GM21825 (cell line): ENCODE measurements at regions not wholly inside any gene's neighbourhood (a gene's known extent, or its start where the extent isn't known, plus 50 kb on each side); places are given as distances from the start of the nearest gene placed in this dataset.
"Not testable (repeated sequence)": the region's sequence is repeated elsewhere in the genome, so short reads cannot be mapped to it uniquely, and the experiment has no call there.

Experiments used
- ATAC-seq: cut with Tn5 transposase; IDR thresholded peaks from one replicate; pipeline ENCODE4 v1.9.1; 2021; ENCODE audit warnings: mild to moderate bottlenecking, moderate library complexity; ENCODE audit not compliant: unreplicated experiment

DNA sequence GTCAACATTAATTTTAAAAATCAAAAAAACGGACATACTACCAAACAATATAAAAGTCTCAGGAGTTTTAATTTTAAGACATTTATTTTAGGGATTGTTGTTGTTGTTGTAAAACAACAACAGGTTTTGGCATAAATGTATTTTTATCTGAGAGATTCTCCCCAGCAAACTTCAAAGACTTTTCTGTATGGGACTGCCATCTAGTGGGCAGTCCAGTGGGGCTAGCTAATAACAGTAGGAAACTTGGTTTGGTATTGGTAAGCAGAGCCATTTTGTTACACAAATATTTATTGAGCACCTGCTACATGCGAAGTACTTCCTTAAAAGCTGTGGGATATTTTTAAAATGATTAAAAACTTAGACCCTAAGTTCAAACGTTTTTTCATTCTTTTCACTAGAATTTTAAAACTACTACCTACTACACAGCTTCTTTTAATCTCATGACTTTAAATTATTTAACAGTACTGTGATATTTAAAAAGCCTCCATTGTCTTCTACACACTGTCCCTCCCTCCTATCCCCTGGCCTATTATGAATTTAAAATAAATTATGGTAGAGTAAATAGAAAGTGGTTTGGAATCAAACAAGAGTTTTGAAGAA is 1028.4 kb upstream of the INTU start:
- peak; percentile 57 for ATAC-seq

DNA sequence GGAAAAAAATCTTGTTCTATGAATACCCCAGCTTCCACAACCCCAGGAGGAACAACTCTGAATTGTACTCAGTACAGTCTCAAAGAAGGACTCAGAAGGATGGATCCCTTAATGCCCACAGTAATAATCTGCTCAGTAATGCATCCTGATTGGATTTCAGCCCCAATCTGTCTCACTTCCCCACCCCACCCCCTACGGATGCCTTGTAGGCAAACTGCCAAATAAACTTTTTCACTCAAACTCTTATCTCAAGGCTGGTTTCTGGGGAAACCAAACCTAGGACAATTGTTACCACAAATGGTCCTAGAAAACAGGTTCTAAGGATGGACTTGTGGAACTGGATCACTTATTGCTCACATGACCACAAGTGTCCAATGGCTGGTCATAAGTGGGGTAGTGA is 1021.8 kb upstream of the INTU start:
- no peak for ATAC-seq

DNA sequence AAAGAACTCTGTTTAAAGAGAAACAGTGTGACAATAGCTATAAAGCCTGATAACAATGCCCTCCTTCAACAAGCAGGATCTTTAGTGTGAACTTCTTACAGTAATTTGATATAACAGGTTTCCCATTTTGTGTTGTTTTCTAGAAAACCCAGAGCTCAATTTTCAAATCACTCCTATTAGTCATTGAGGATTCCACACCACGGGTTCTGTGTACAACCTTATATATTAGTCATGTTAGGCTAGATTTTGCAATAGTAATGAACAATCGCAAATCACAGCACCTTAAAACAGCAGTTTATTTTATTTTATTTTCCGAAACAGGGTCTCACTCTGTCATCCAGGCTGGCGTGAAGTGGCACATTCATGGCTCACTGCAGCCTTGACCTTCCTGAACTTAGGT is 1020.9 kb upstream of the INTU start:
- no peak for ATAC-seq

DNA sequence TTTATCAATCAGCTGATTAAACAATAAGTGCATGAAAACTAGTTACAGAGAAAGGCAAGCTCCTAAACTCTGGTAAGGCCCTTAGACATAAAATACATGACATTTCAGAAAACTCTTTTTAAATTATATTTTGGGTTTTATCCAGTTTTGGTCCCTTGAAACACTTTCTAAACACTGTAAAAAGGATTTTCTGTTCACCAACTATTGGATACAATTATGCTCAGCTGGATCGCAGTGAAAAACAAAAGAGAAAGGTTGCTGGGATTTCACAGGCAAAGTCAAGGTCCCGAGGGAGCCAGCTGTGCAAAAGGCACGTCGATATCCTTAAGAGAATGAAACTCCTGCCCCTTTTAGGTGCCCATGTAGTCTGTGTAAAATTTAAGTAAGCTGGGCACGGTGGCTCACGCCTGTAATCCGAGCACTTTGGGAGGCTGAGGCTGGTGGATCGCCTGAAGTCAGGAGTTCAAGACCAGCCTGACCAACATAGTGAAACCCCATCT is 1018.4 kb upstream of the INTU start:
- no peak for ATAC-seq

DNA sequence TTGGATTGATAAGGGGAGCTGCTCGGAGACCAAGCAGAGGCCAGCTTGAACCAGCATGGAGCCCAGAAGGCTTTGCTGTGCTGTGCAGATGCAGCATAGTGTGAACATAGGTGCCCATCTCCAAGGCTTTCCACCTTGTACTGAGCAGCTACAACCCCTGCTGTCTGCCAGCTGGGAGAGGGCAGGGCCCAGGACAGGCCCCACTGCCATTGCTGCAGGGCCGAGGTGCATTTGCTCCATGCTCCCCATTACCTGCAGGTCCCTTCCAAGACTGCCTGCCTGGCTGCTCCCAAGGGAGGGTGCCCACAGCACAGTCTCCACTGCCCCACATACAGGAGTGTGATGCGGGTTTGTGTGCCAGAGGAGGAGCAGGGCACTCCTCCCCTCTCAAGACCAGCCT is 1016.0 kb upstream of the INTU start:
- ATAC-seq: no peak

DNA sequence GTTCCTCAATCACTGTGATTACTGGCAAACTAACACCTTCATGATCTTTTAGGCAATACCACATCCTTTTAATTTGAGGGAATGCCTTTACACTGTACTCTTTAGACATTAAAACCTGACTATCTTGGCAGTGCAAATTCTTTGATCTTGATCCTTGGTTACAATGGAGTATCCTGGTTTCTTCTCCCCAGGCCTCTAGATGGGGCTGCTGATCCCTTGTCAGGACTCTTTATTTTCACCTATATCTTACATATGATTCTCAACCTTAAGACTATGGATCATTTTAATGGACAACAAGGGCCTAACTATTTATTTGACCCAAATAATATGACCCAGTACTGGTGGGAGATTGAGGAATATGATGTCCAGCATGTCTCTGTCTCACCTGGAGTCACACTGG is 1005.5 kb upstream of the INTU start:
- no peak for ATAC-seq

DNA sequence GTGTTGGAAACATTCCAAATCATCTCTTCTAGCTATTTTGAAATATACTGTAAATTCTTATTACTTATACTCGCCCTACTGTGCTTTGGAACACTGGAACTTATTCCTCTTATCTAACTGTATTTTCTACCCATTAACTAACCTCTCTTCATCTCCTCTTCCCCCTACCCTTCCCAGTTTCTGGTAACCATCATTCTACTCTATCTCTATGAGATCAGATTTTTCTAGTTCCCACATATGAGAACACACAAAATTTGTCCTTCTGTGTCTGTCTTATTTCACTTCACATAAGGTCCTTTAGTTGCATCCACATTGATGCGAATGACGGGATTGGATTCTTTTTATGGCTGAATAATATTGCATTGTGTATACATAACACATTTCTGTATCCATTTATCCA is 1003.8 kb upstream of the INTU start:
- ATAC-seq: no peak

DNA sequence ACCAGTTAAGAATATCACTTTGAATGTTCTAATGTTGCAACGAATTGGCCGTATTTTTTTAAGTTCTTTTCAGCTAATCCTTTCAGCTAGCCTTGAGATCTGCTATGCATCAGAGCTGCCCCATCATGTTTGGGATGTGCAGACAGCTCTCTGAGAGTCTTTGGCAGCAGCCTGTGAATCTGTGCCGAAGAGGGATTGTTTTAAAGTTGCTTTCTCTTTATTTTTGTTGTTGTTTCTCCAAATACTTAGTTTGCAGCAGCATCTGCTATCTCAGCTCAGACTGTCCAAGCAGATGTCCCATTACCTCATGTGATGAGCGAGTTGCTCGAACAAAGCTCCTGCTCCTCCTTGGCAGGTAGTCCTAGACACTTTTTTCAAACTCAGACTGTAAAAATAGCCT is 1002.5 kb upstream of the INTU start:
- no peak for ATAC-seq

DNA sequence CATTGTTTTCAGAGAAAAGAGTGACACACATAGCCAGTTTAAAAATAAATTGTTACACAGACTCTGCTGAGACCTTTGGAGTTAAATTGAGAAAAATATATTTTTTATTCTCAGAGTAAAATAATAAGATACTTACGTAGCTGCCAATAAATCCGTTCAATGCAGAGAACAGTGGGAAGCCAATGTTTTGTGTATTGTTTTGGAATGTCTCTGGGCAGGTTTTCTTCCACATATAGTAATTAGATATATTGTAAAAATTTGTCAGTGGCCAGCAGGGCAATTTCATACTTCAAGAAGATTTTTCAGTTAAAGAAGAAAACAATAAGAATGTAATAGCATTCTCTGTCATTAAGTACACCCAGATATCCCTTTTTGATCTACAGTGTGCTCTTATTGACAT is 999.5 kb upstream of the INTU start:
- ATAC-seq: no peak

DNA sequence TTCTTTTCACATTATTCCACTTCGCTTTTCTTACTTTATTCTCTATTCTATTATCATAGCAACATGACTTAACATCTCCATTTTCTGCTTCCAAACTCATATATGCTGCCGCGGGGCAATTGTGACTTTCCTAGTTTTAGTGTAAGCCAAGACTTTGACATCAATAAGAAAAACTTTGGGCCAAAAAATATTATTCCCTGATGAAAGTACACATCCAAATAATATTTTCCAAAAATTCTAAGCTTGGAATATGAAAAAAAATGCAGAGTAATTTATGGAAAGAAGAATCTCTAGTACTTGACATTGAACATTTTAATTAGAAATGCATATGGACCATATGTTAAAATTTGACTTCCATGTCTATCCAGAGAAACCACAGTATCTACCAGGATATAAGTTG is 995.1 kb upstream of the INTU start:
- ATAC-seq: no peak

DNA sequence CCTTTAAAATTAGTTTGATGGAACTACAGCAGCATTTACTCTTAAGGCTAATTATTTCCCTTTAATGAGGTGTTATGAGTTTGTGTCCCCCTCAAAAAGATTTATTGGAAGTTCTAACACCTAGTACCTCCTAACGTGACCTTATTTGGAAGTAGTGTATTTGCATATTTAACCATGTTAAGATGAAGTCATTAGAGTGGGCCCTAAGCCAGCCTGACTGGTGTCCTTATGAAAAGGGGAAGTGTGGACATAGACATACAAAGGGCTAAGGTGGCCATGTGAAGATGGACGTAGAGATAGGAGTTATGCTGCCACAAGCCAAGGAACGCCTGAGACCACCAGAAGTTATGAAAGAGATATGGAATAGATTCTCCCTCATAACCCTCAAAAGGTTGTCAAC is 985.4 kb upstream of the INTU start:
- ATAC-seq: no peak

DNA sequence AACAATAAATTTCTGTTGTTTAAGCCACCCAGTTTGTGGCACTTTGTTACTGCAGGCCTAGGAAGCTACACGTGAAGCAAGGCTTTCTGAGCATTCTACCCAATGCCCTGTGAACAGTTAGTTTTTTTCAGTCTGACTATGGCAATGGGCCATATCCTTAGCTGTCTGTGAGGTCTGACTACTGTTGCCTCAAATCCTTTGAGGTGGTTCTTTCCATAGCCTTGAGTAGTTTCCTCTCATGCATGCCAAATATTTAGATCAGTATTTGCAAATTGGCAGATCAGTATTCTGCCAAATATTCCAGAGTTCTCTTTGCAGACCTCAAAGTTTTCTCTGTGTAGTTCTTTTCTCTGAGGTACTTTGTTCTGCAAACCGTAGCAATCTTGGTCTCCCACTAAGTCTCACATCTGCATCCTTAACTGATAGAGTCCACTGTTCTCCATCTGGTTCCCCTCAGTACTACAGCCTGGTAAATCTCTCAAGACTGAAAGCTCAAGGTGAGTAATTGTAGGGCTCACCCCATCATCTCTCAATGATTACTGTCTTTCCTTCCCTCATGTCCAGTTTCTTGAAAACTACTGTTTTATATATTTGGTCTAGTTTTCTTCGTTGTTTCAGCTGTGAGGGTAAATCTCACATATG is 984.9 kb upstream of the INTU start:
- ATAC-seq: no peak

DNA sequence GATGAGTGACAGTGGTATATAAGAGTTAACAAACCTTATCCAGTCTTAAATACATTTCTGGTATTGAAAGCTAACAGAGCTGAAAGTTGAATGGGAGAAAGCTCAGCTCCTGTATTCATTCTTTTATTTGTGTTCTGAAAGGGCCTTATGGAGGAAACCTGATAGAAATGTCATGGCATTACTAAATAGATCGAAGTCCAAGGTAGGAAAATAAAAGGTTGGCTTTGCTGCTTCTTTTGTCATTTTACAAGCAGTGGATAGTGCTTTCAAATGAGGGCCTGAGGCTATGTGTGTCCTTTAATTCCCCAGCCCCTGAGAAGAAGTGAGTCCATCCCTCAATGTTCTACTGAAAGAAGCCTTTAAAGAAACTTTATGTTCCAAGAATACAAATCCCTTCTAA is 974.3 kb upstream of the INTU start:
- ATAC-seq: no peak

DNA sequence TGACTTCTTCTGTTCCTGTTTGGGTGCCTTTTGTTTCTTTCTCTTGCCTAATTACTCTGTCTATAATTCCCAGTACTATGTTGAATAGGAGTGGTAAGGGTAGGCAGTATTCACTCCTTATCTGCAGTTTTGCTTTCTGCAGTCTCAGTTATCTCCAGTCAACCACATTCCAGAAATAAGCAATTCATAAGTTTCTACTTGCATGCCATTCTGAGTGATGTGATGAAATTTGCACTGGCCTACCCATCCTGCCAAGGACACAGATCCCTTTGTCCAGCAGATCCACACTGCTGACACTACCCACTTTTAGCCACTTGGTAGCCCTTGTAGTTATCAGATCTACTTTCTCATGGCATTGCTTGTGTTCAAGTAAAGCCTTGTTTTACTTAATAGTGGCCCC is 971.6 kb upstream of the INTU start:
- ATAC-seq: no peak

DNA sequence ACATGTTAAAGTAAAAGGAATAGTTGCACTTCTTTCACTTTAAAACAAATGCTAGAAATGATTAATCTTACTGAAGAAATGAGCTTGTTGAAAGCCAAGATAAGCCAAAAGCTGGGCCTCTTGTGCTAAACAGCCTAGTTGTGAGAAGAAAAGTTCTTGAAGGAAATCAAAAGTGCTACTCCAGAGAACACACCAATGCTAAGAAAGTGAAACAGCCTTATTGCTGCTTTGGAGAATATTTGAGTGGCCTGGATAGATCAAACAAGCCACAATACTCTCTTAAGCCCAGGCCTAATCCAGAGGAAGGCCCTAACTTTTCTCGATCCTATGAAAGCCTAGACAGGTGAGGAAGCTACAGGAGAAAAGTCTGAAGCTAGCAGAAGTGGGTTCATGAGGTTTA is 967.9 kb upstream of the INTU start:
- no peak for ATAC-seq

DNA sequence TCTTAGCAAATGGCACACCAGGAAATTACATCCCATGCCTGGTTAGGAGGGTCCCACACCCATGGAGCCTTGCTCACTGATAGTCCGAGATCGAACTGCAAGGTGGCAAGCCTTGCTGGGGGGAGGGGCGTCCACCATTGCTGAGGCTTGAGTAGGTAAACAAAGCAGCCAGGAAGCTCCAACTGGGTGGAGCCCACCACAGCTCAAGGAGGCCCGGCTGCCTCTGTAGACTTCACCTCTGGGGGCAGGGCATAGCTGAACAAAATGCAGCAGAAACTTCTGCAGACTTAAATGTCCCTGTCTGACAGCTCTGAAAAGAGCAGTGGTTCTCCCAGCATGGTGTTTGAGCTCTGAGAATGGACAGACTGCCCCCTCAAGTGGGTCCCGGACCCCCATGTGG is 962.7 kb upstream of the INTU start:
- ATAC-seq: not testable (repeated sequence)

DNA sequence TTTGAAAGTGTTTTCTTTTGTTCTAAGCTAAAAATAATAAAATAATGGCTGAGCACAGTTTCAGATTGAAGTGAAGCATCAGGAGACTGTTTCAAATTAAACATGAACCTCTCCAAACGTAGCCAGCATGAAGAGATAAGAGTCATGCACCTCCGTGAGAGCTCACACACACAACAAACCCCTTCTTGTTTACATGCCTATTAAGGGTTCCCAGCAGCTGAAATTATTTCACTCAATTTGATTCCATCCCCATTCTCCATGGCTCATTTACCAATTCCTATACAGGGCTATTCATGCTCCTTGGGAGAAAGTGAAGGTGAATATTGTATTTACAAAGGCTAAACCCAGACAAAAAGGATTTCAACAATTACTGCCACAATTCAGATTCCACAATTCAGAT is 954.1 kb upstream of the INTU start:
- ATAC-seq: no peak

DNA sequence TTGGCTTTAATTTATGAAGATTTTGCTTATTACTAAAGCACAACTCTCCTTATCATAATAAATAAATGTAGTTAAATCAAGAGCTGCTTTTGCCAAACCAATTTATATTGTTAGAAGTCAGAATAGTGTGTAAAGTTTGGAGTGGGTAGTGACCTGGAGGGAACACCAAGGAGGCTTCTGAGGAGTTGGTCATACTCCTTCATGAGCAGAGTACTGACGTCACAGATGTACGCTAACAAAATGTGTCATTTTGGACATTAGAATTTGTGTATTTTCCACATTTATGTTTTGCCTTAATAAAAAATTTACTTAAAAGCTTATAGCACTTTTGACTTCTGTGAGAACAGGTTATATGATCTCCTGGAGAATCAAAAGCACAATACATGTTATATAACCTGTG is 953.5 kb upstream of the INTU start:
- ATAC-seq: no peak

DNA sequence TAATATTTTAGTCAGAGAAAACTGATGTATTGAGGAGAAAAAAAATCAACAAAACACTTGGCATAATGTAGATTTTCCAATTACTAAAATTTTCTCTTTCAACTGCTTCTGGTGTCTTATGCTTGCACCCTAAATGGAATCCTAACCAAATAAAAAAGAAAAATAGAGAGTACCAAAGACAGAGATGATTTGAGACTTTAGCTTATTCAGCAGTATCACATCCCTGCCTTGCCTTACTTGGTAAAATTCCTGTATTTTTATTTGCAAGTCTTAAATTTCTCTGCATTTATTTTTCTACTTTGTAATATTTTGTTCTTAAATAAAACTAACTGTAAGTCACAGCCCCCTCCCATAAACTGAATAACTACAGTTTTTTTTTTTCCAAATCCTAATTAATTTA is 950.5 kb upstream of the INTU start:
- no peak for ATAC-seq

DNA sequence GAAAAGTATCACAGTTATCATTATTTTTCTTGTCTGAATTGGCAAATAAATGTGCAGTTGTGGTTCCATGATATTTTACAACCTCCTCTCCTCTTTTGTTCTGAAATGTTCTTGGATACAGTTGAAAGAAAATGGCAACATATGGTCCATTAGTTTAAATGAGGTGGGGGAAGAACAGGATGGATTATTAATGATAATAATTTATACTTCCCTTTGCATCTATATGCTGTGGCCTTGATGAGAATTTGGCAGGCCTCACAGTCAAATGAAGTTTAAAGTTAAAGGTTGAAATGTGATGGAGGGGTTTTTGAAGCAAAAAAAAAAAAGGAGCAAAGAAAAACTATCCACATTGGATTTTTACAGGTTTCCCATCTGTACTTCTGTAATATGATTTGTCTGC is 946.3 kb upstream of the INTU start:
- no peak for ATAC-seq

DNA sequence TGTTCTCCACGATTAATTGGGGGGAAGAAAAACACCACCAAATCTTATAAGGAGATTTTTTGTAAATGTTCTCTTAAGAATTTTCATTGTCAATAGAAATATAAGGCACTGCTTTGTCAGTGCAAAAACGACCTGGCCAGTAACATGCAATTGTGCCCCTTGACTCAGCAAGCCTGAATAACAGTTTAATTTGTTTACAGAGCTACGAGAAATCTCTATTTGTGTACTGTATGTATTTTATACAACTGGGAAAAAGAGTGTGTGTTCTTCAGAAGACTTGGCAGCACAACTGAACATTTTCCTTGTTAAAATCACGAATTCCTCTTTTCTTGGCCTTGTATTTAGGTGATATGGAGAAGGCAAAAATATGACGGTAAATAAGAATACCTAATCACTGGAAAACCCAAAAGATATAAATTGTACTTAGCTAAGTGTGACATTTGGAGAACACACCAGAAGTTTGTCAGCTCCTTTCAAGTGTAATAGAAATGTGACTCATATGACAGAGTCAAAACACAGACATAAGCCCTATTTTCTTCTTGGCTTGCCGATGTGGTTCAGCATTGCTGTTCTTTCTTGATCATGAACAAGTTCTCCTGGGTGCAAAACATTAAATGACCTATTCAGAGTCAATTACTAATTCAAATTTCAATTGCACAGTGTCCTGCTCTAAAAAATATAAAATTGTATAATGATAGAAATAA is 945.0 kb upstream of the INTU start:
- ATAC-seq: no peak

DNA sequence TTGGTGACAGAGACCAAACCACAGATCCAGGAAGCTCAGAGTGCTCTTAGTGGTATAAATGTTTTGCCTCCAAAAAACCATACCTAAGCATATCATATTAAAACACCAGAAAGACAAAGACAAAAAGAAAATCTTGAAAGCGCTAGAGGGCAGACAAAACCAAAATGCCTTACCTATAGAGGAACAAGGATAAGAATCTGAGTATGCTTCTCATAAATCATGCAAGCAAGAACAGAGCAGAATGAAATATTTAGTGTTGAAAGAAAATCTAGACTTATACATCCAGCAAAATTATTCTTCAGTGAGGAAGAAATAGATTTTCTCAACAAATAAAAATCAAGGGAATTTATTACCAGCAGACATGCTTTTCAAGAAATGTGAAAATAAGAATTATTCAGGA is 941.0 kb upstream of the INTU start:
- ATAC-seq: no peak
